ENCODE measurements at regions not wholly inside any gene's neighbourhood (a gene's known extent, or its start where the extent isn't known, plus 50 kb on each side); places are given as distances from the start of the nearest gene placed in this dataset.
"Not testable (repeated sequence)": the region's sequence is repeated elsewhere in the genome, so short reads cannot be mapped to it uniquely, and the experiment has no call there.

- DNase-seq = no peak
These were observed 71.4 kb upstream of the GRK3 start for GRCh38 chr22:25492841-25493734.

DNA sequence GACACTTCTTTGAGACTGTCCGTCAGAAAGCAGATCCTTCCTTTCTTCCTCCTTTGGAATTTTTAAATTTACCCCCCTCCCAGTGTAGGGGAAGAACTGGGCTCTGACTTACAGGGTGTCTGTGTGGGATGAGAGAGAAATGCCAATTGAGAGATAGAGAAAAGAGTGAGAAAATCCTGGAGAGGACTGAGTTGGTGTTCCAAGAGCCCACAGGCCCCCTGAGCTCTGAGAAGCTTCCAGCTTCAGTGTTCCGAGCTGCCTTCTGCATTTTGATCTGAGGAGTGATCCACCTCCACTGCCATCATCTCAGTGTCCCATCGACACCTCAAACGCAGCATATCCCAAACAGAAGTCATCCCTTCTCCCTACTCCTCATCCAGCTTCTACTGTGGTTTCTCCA lies 70.7 kb upstream of the GRK3 start:
- no peak for DNase-seq

GRCh38 chr22:25494774-25495173 lies 69.7 kb upstream of the GRK3 start:
- no peak for DNase-seq

DNA sequence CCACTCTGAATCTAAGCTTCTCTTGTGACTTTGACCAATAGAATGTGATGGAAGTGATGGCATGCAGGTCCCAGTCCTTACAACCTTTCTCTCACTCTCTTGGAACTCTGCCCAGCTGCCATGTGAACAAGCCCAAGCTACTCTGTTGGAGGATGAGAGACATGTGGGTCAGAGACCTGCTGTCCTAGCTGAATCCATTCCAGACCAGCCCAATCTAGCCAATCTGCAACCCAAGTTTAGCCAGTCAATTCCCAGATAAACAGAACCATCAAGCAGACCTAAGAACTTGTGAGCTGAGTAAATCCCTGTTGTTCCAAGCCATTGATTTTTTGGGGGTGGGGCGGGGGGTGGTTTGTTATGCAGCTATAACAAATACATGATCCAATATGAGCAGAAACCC lies 69.2 kb upstream of the GRK3 start:
- DNase-seq = no peak

GRCh38 chr22:25496396-25497064 lies 67.9 kb upstream of the GRK3 start:
- no peak for DNase-seq

DNA sequence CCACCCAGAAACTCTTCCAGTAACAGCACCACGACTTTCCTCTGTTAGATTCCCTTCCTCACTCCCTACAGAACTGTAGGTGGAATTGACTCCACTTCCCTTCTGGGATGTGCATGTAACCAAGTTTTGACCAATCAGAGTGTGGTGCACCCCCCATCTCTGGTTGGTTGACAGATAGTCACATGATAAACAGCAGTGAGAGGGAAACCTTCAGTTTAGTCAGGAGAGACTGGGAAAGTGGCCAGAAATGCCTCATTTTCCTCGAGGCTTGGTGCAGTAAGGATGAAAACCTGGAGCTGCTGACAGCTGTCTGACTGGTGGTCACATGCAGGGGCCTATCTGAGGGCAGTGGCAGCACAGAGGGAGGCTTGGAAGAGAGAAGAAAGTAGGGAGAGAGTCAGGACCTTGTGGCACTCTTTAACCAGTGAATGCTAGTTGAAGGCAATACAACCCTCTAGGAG lies 67.3 kb upstream of the GRK3 start:
- no peak for DNase-seq

- no peak for DNase-seq
These were observed 66.8 kb upstream of the GRK3 start for GRCh38 chr22:25497716-25498115.

DNA sequence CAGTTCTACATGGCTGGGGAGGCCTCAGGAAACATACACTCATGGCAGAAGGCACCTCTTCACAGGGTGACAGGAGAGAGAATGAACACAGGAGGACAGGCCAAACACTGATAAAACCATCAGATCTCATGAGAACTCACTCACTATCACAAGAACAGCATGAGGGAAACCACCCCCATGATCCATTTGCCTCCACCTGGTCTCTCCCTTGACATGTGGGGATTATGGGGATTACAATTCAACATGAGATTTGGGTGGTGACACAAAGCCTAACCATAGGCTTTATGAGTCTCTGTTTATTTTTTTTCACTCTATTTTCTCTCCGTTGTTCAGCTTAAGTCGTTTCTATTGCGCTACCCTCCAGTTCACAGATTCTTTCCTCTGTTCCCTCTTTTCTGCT lies 63.8 kb upstream of the GRK3 start:
- not testable (repeated sequence) for DNase-seq

DNA sequence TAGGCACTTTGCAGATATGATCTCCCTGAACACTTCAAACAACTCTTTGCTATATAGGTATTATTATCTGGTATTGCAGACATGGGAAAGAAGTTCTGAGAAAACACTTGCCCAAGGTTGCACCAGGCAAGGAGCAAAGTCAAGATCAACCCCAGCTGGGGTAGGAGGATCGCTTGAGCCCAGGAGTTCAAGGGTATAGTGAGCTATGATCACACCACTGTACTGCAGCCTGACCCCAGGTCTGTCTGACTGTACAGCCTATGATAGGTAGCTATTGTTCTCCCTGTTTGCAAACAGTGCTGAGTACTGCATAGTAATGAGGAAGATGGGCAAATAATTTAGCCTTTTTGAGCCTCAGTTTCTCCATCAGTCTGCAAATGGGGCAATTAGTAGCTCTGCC lies 60.5 kb upstream of the GRK3 start:
- DNase-seq = not testable (repeated sequence)

GRCh38 chr22:25508161-25508560 lies 56.3 kb upstream of the GRK3 start:
- DNase-seq = no peak

- DNase-seq = no peak
These were observed 55.6 kb upstream of the GRK3 start for GRCh38 chr22:25508761-25509321.

DNA sequence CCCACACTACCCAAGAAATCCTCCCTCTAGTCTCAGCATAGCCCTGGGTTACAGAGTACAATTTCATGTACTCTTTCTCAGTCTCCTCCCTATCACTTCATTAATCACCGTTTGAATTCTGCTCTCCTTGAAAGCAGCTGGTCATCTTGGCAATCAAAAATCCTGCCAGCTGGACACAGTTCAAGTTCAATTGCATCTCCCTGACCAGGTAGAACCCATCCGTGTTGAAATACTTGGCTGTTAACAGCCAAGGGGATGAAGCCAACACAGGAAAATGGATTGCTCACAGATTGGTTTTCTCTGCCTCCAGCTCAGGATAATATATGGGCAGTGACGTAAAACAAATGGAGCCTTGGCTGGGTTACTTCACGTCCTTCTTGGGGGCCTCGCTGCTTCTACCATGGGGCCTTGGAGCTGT lies 55.1 kb upstream of the GRK3 start:
- DNase-seq = no peak

GRCh38 chr22:25510876-25511275 lies 53.6 kb upstream of the GRK3 start:
- no peak for DNase-seq

GRCh38 chr22:25511725-25512124 lies 52.8 kb upstream of the GRK3 start:
- no peak for DNase-seq

DNA sequence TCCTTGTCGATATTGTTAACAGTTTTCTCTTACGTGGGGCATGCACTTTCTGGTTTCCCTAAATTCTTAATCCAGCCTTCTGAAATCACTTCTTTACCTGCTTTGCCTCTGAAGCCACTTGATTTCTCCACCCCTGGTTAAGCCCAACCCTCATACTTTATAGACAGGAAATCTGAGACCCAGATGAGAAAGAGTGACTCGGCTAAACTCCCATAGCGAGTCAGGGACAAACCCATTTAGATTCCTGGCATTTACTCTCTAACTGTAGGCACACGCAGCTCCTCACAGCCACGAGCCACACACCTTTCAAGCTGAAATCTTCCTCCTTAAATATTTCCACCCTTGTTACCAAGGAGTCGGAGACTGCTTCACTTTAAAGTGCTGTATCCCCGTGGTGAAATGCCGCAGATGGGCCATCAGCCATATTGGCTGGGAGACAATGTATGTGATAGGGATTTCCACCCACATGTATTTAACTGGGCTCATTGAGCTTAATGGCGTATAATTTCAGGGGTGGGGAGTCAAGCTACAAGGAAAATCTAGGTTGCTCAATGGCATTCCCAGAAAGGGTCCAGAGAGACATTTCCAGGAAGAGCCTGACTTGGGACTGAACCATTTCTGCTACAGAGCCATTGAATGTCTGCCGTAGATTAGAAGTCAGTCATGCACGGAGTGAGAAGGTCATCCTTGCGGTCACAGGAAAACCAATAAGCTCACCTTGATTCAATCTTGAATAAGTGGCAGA lies 49.9 kb upstream of the GRK3 start:
- no peak for DNase-seq

All from CD4-positive, alpha-beta T cell treated with Interleukin-21 for 1 hour (primary cell).